GDM1 (cell line): ENCODE measurements at regions not wholly inside any gene's neighbourhood (a gene's known extent, or its start where the extent isn't known, plus 50 kb on each side); places are given as distances from the start of the nearest gene placed in this dataset.
"Not testable (repeated sequence)": the region's sequence is repeated elsewhere in the genome, so short reads cannot be mapped to it uniquely, and the experiment has no call there.

Experiments
- DNase-seq: peaks from one replicate; lab custom pipeline; 2025; lab: John Stamatoyannopoulos, UW

DNA sequence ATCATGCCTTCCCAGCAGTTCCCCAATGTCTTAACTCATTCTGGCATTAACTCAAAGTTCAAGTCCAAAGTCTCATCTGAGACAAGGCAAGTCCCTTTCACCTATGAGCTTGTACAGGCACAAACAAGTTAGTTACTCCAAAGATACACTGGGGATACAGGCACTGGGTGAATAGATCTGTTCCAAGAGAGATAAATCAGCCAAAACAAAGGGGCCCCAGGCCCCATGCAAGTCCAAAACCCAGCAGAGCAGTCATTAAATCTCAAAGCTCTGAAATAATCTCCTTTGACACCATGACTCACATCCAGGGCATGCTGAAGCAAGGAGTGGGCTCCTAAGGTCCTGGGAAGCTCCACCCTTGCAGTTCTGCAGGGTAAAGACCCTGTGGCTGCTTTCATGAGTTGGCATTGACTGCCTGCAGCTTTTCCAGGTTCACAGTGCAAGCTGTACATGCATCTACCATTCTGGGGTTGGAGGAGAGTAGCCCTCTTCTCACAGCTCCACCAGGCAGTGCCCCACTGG lies 332.2 kb upstream of the KIF2B start:
- no peak for DNase-seq

DNA sequence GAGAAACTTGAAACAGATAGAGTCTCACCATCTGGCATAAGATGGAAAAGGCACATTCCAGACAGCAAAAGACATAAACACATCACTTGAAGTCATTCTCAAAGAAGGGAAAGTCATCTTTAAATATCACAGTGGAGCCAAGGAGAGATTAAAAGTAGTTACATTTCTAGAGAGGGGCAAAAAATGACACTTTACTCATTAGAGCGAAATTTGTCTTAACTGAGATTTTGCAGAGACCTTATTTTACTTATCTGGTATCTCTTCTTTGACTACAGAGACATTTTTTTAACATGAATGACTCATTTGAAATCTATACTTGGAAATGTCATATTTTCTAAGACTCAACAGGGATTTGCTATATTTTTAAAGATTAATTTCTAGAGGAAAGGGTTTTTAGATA lies 339.0 kb upstream of the KIF2B start:
- DNase-seq, result no peak

DNA sequence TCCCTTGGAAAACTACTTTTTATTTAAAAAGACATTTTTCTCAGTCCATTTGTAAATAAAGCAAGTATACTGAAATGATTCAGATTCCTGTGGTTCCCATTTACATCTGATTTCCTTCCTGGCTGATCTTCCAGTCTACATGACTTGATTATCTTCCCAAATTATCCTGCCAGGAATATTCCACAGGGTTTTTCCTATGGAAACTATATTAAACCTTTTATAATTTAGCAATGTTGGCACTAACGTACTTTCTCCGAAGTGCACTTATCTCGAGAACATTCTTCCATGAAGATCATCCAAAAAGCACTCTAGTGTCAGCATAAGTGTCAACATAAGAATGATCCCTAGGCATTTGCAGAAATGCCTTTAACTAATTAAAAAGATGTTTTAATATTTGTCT lies 347.7 kb upstream of the KIF2B start:
- DNase-seq, result no peak

DNA sequence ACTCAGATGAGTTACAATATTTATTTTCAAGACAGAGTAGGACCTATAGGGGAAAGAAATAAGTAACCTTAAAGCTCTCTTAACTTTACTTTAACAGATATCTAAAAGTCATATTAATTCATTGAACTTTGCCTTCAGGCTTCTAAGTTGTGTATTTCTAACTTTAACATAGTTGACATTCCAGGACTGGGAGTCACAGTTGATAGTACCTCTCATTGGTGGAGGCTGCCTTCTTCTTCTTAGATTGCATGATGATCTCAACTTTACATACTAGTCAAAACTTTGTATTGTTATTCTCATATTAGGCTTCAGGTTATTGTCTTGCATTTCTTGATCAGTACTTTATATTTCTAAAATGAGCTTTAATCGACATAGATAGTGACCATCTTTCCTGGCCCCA lies 350.1 kb upstream of the KIF2B start:
- no peak for DNase-seq

DNA sequence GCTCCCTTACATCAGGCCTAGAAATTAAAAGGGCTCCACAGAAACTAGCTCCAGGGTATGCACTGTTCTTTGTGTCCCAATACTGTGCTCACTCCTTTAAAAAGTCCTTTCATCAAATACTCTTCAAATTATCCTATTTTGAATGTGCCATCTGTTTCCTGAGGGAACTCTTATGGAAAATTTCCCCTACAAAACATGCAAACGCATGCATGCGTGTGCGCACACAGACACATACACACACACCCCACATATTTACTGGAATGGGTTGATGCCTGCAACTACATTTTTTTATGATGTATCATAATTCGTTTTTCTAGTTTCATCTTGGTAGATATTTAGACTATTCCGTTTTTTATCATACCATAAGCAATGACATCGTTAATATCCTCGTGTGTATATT lies 351.2 kb upstream of the KIF2B start:
- no peak for DNase-seq

DNA sequence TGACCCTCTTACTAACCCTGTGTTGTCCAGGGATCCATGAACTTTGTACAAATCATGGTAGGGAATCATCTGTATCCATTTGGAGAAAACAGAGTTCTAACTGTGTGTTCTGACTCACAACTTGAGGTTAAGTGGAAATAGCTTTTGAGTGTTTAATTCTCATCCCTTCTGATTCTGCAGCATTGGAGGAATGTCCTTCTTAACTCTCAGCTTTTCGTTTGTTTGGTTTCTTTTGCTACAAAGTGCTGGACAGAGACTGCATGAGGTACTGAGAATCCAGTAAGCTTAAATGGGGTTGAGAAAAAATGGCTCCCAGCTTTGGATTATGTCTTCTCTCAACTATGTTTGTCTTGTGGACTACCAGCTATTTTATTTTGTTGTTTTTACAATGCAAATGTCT lies 352.1 kb upstream of the KIF2B start:
- no peak for DNase-seq

DNA sequence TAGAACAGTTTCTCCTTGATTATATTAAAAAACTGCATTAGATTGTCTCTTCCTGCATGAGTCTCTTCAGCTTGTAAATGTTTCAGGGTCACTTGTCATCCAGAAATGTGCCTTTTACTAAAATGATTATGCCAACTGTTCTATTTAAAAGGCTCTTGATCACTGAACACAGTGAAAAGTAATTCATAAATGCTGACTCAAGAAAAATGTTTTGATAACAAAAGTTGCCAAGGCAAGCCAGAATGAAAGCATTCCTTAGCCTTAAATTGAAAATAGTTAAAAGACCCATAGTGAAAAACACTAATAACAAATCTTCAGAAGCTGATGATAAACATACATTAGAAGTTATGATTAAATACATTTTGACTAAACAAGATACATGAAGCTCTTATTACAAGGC lies 356.0 kb upstream of the KIF2B start:
- no peak for DNase-seq

DNA sequence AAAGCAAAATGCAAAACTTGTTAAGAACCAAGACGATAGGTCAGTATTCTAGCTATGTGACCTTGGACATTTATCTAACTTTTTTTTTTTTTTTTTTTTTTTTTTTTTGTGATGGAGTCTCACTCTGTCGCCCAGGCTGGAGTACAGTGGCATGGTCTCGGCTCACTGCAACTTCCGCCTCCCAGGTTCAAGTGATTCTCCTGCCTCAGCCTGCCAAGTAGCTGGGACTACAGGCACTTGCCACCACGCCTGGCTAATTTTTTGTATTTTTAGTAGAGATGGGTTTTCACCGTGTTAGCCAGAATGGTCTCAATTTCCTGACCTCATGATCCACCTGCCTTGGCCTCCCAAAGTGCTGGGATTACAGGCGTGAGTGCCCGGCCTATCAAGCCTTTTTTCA lies 358.3 kb upstream of the KIF2B start:
- not testable (repeated sequence) for DNase-seq

DNA sequence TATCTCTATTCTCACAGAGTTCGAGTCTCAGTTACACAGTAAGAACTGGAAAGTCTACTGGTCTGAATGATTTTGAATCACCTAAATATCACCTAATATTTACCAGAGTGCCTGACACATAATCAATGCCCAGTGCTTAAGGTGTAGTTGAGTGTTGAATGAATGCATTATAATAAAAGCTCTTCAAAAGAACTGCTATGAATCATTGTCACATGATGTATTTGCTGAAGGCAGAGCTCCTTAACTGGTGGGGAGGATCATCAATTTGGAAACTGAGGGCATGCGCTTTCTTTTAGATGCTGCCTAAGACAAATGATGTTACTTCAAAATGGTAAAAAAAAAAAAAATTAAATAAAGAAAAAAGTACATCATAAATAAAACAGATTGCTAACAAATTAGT lies 359.4 kb upstream of the KIF2B start:
- DNase-seq, result no peak

DNA sequence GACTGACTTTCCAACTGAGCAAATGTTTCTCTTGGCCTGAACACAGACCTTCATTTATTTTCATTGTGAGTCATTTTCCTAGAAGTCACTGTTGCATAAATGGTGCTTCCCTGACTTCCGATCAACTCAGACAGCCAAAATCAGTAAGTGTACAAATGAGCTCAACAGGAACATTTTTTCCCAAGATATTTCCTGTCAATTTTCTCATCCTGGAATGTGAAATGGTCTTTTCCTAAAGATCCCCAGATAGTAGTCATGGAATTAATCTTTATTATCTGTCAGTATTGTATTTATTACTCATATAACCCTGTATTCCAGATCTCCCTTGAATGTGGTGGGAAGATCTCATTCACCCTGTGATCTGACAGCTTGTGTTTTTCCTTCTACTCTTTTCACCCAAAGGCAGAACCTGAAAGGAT lies 360.3 kb upstream of the KIF2B start:
- no peak for DNase-seq

DNA sequence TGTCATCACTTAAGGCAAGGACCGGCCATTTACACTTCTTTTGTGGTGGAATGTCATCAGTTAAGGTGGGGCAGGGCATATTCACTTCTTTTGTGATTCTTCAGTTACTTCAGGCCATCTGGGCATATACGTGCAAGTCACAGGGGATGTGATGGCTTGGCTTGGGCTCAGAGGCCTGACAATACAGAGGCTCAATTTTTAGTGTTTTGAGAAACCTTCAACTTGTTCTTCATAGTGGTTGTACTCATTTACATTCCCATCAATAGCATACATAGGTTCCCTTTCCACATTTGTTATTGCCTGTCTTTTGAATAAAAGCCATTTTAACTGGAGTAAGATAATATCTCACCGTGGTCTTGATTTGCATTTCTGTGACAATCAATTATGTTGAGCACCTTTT lies 366.8 kb upstream of the KIF2B start:
- DNase-seq, result not testable (repeated sequence)

DNA sequence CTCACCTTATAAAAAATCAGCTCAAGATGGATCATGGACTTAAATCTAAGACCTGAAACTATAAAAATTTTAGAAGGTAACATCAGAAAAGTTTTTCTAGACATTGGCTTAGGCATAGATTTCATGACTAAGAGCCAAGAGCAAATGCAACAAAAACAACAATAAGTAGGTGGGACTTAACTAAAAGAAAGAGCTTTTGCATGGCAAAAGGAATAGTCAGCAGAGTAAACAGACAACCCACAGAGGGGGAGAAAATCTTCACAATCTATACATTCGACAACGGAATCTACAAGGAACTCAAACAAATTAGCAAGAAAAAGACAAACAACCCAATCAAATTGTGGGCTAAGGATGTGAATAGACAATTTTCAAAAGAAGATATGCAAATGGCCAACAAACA lies 368.4 kb upstream of the KIF2B start:
- DNase-seq, result no peak

DNA sequence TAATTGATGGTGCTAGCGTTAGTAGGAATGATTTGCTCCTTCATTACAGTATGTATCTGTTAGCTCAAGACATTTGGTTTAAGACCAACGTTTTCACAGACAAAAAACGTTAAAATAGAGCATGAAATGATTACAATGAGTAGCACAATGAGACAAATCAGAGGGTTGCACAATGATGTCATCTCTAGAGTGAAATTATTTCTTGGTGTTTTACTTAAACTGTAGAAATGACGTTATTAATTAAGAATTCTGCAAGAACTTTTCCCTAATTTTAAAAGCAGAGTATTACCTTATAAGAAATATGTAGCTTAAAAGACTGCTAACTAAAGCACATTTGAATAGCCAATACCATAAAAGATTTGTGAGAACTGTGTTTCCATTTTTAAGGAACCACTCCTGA lies 373.4 kb upstream of the KIF2B start:
- no peak for DNase-seq

DNA sequence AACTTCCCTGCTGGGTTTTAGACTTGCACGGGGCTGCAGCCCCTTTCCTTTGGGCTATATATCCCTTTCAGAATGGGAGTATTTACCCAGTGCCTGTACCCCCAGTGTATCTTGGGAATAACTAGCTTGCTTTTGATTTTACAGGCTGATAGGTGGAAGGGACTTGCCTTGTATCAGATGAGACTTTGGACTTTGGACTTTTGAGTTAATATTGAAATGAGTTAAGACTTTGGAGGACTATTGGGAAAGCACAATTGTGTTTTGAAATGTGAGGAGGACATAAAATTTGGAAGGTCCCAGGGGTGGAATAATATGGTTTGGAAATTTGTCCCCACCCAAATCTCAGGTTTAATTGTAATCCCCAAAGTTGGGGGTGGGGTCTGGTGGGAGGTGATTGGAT lies 393.8 kb upstream of the KIF2B start:
- DNase-seq, result no peak

DNA sequence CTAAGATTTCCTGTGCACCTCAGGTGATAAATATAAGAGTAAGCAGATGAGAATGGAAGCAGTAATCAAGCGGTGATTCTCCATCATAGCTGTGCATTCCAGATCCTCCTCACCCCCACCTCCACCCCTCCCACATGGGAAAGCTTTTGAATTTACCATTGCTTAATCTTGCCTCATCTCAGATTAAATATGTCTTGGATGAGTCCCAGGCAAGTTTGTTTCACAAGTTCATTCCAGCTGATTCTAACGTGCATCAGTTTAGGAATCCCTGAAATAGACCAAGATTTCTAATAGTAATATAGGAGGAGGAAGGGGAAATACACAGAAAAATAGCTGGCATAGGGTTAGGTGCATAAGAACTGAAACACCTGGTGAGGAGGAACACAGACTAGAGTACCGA lies 396.2 kb upstream of the KIF2B start:
- no peak for DNase-seq

DNA sequence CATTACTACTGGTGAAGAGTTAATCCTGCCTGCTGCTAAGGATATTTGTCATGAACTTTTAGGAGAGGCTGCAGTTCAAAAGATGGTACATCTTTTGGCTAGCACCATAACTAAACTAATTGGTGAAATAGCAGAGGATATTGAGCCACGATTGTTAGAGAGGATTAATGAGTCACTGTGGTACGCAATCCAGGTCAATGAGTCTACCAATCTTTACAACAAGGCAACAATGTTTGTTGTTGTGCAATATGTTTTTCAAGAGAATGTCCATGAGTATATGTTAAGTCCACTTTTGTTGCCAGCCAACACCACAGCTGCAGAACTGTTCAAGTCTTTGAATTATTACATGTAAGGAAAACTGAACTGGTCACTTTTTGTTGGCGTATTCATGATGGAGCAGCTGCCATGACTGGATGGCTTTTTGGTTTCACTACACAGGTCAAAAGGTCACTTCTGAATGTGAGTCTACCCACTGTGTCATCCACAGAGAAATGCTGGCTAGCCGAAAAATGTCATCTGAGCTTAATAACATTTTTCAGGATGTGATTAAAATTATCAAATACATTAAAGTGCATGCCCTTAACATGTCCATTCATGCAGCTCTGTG lies 402.6 kb upstream of the KIF2B start:
- DNase-seq, result no peak

DNA sequence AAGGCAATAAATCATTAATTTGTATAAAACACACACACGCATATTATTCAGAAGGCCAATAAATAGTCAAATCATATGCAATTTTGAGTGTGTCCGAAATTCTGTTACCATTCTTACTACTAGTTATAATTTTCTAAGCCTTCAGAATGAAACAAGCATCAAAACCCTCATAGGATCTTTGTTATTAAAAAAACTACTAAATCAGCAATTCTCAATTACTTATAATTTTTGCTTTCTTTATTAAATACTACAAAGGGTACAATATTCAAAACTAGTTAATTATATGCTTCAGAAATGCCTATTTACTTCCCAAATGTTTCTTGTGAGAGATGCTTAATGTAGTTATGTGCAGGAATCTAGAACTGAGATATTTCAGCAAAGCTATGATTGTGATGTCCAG lies 413.1 kb upstream of the KIF2B start:
- no peak for DNase-seq

DNA sequence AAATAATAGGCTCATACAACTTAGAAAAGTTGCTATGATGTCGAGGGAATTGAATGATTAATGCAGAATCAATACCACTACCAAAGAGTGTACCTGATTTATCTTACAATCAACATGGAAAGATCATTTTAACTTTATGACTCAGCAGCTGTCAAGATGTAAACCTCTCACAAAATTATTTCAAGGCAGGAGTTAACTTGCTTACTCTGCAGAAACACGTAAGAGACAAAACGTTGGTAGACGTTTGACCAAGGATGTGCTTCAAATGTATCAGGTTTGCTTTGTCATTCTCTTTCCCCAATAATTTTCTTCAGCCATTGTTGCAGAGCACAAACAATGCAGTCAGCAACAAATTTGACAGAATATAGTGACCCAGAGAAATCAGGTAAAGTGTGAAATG lies 415.8 kb upstream of the KIF2B start:
- DNase-seq, result no peak

DNA sequence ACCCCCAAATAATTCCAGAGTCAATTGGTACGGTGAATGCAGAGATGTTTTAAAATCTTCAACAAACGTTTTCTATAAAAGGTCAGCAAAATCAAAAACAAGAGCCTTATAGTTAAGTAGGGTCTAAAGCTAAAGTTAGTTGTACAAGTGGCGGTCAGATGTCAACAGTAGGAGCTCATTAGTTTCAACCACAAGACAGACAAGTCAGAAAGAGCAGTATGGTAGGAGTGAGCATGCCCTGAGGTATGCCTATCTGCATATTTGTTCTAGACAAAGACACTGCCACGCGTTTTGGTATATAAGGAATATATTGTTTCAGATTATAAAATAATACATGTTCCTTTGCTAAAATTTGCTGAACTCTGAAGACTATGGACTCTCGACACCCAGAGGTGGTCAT lies 431.5 kb upstream of the KIF2B start:
- DNase-seq, result no peak

DNA sequence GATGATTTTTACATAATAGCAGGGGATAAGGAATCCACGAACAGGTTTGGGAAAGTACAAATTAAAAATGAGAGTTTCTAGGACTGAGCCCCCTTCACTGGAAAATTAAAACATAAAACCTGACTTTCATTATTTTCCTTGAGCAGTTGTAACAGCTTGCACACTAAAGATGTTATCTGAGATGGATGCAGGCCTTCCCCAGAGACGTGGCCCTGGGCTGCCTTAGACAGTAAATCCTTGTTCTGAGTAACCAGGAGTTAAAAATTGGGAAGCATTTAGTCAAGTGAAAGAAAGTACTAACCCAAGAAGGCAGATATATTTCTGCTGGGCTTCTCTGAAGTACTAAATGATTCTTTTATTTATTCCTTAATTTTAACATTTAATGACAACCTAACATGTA lies 432.2 kb upstream of the KIF2B start:
- DNase-seq, result no peak

DNA sequence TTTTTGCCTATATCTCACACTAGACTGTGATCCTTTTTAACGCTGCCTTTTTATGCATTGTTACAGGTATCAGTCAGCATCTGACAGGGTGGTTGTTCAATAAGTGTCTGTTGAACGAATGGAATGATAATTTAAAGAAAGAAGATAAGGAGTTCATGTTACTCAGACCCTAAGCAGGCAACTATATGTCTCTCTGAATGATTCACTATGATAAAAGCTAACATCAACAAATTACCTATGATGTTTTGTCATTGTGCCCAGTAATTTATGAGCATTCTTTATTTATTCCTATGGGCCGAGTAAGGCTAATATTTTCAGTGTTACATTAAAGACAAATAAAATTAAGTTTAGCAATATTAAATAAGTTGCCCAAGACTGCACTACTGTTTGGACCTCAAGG lies 435.0 kb upstream of the KIF2B start:
- DNase-seq, result no peak

DNA sequence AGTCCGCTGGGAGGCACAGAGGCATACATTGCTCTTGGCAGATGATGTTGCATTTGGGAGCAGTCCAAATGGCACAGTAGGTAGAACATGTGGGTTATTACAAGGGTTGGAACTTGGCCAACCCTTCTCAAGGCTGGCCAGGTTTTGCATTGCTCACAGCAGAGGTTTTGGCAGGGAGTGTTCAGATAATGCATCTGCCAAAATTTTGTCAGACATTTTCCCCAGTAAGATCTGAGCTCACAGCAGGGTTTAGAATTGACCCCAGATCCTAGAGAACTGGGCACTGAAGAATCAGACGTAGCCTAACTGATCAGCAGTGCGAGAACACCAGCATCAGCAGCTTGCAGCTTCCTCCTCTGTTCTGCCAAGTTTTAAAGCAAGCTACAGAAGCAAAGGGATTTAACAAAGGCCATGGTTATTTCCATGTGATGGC lies 468.8 kb upstream of the KIF2B start:
- DNase-seq, result no peak

DNA sequence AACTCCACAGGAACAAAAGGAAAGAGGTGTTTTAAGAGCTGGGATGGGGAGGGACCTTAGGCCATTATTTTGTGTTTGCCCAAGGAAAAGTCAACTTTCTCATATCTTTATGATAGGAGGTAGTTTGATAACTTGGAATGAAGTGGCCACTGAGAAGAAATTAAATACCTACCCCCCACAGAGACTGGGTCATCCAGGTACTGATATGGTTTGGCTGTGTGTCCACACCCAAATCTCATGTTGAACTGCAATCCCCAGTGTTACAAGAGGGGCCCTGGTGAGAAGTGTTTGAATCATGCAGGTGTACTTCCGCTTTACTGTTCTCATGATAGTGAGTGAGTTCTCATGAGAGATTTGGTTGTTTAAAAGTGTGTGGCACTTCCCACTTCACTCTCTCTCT lies 477.9 kb upstream of the KIF2B start:
- DNase-seq, result no peak

DNA sequence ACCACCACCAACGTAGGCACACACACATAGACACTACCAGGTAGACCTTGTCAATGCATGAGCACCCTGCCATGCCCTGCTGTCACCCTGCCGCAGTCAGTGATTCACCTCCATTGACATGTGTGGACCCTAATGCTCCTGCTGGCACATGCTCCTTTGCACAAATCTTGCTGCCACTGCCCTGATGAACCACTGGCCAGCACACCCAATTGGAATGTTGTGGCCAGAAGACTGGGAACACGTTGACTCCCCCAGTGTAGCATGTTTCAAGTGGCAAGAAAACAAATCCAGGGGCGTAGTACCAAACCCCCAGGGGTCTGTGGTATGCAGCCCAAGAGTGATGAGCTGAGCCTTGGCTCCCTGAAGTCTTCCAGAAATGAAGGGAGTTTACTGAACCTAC lies 486.4 kb upstream of the KIF2B start:
- DNase-seq, result no peak

DNA sequence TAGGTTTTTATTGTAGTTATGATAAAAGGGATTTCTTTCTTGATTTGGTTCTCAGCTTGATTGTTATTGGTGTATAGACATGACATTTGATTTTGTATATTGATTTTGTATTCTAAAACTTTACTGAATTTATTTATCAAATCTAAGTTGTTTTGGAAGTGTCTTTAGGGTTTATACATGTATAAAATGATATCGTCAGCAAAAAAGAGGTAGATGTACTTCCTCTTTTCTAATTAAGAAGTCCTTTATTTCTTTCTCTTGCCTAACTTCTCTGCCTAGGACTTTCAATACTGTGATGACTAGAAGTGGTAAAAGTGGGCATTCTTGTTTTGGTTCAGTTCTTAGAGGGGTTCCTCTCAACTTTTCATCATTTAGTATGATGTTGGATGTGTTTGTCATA lies 487.3 kb upstream of the KIF2B start:
- DNase-seq, result no peak
